ENCODE measurements at regions not wholly inside any gene's neighbourhood (a gene's known extent, or its start where the extent isn't known, plus 50 kb on each side); places are given as distances from the start of the nearest gene placed in this dataset.
"Not testable (repeated sequence)": the region's sequence is repeated elsewhere in the genome, so short reads cannot be mapped to it uniquely, and the experiment has no call there.

DNA sequence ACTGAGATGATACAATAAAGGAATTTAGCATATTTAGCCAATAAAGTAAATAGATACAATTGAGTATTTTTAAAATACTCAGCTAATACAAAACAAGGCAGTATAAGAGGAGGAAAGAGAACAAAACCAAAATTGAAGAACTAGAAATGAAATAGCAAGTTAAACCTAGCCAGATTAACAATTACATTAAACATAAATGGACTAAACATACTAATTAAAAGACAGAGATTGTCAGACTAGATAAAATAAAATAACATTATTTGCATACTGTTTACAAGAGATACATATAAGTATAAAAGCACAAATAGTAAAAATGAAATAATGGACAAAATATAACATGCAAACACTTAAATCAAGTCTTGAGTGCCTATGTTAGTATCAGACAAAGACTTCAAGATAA, 517.7 kb upstream of the PHF14 start:
- no peak for DNase-seq (ENCODE audit: low read depth)
- TF ChIP-seq, protein P1, sequence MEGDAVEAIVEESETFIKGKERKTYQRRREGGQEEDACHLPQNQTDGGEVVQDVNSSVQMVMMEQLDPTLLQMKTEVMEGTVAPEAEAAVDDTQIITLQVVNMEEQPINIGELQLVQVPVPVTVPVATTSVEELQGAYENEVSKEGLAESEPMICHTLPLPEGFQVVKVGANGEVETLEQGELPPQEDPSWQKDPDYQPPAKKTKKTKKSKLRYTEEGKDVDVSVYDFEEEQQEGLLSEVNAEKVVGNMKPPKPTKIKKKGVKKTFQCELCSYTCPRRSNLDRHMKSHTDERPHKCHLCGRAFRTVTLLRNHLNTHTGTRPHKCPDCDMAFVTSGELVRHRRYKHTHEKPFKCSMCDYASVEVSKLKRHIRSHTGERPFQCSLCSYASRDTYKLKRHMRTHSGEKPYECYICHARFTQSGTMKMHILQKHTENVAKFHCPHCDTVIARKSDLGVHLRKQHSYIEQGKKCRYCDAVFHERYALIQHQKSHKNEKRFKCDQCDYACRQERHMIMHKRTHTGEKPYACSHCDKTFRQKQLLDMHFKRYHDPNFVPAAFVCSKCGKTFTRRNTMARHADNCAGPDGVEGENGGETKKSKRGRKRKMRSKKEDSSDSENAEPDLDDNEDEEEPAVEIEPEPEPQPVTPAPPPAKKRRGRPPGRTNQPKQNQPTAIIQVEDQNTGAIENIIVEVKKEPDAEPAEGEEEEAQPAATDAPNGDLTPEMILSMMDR (IDR thresholded peaks at IDR 0.05; ENCODE audit: insufficient read depth, low read depth, low read length): no peak
- H3K4me3 ChIP-seq (ENCODE audit: low read depth, low read length): no peak overlapping the region

- DNase-seq (ENCODE audit: low read depth): no peak
- no peak overlapping the region for H3K4me3 ChIP-seq (ENCODE audit: low read depth, low read length)
- TF ChIP-seq, protein P1 (IDR thresholded peaks at IDR 0.05; ENCODE audit: insufficient read depth, low read depth, low read length): no peak
Observed at GRCh38 chr7:10460474-10460873, 513.2 kb upstream of the PHF14 start.

- no peak overlapping the region for H3K4me3 ChIP-seq (ENCODE audit: low read depth, low read length)
- TF ChIP-seq, protein P1 (IDR thresholded peaks at IDR 0.05; ENCODE audit: insufficient read depth, low read depth, low read length): no peak
- DNase-seq (ENCODE audit: low read depth): no peak
Observed at GRCh38 chr7:10463701-10464100, 510.0 kb upstream of the PHF14 start.

DNA sequence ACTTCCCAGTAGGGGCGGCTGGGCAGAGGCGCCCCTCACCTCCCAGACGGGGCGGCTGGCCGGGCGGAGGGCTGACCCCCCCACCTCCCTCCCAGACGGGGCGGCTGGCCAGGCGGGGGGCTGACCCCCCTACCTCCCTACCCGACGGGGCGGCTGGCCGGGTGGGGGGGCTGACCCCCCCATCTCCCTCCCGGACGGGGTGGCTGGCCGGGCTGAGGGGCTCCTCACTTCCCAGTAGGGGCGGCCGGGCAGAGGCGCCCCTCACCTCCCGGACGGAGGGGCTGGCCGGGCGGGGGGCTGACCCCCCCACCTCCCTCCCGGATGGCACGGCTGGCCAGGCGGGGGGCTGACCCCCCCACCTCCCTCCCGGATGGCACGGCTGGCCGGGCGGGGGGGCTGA, 508.1 kb upstream of the PHF14 start:
- not testable (repeated sequence) for H3K4me3 ChIP-seq (ENCODE audit: low read depth, low read length); DNase-seq (ENCODE audit: low read depth)

- TF ChIP-seq, protein P1 (IDR thresholded peaks at IDR 0.05; ENCODE audit: insufficient read depth, low read depth, low read length): no peak
- no peak for DNase-seq (ENCODE audit: low read depth)
- H3K4me3 ChIP-seq (ENCODE audit: low read depth, low read length): no peak overlapping the region
Observed at GRCh38 chr7:10468908-10469307, 504.8 kb upstream of the PHF14 start.

GRCh38 chr7:10469476-10469875, 504.2 kb upstream of the PHF14 start:
- DNase-seq (ENCODE audit: low read depth): no peak
- TF ChIP-seq, protein P1 (IDR thresholded peaks at IDR 0.05; ENCODE audit: insufficient read depth, low read depth, low read length): no peak
- no peak overlapping the region for H3K4me3 ChIP-seq (ENCODE audit: low read depth, low read length)

- TF ChIP-seq, protein P1 (IDR thresholded peaks at IDR 0.05; ENCODE audit: insufficient read depth, low read depth, low read length): no peak
- no peak overlapping the region for H3K4me3 ChIP-seq (ENCODE audit: low read depth, low read length)
- no peak for DNase-seq (ENCODE audit: low read depth)
Observed at GRCh38 chr7:10471280-10472058, 502.2 kb upstream of the PHF14 start.
